ENCODE measurements at regions not wholly inside any gene's neighbourhood (a gene's known extent, or its start where the extent isn't known, plus 50 kb on each side); places are given as distances from the start of the nearest gene placed in this dataset.

DNA sequence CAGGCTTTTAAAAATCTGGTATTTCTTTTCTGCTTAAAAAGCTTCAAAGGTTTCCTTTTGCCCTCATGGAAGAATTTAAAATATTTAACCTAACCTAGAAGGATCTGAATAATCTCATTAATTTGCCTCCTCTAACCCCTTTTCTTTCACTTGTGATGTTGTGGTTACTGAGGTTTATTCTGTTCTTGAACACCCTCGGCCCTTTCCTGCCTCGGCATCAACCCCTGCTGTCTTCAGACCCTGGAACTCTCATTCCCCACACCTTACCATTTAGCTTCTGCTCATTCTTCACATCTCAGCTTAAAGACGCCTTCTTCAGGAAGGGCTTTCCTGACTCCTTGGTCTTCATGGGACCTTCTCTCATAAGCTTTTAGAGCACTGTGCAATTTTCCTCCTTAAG lies 131.4 kb upstream of the MAN2A1 start:
- TF ChIP-seq, protein P1, sequence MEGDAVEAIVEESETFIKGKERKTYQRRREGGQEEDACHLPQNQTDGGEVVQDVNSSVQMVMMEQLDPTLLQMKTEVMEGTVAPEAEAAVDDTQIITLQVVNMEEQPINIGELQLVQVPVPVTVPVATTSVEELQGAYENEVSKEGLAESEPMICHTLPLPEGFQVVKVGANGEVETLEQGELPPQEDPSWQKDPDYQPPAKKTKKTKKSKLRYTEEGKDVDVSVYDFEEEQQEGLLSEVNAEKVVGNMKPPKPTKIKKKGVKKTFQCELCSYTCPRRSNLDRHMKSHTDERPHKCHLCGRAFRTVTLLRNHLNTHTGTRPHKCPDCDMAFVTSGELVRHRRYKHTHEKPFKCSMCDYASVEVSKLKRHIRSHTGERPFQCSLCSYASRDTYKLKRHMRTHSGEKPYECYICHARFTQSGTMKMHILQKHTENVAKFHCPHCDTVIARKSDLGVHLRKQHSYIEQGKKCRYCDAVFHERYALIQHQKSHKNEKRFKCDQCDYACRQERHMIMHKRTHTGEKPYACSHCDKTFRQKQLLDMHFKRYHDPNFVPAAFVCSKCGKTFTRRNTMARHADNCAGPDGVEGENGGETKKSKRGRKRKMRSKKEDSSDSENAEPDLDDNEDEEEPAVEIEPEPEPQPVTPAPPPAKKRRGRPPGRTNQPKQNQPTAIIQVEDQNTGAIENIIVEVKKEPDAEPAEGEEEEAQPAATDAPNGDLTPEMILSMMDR (IDR thresholded peaks at IDR 0.05; ENCODE audit: low read length), result no peak
- TF ChIP-seq EZH2 (optimal IDR thresholded peaks at IDR 0.05; ENCODE audit: low read depth, low read length) (no peak), EZH2phosphoT487 (IDR thresholded peaks at IDR 0.05; ENCODE audit: low read length) (no peak)
